Loucy (cell line): ENCODE measurements at regions not wholly inside any gene's neighbourhood (a gene's known extent, or its start where the extent isn't known, plus 50 kb on each side); places are given as distances from the start of the nearest gene placed in this dataset.

Experiments
- H2AFZ ChIP-seq: fragments of 200-600 bp; sonication (generic); 2 replicates; pipeline ENCODE4 v1.6.0; 2016; ENCODE audit warnings: antibody characterized with exemption, mild to moderate bottlenecking, low read length, moderate library complexity
- H3F3A ChIP-seq: fragments of 200-600 bp; 2 replicates; pipeline ENCODE4 v1.6.0; 2016; ENCODE audit warnings: antibody characterized with exemption, low read depth, mild to moderate bottlenecking
- H3K27me3 ChIP-seq: fragments of 200-600 bp; sonication (generic); 2 replicates; pipeline ENCODE4 v1.6.1; 2014; ENCODE audit warnings: low read length, mild to moderate bottlenecking; ENCODE audit not compliant: insufficient read depth, poor library complexity, severe bottlenecking
- H3K36me3 ChIP-seq: fragments of 200-600 bp; sonication (generic); 2 replicates; pipeline ENCODE4 v1.6.1; 2016; ENCODE audit warnings: low read length; ENCODE audit not compliant: insufficient read depth
- H3K4me1 ChIP-seq: fragments of 200-600 bp; sonication (generic); 2 replicates; pipeline ENCODE4 v1.5.1; 2014; ENCODE audit warnings: low read length, mild to moderate bottlenecking; ENCODE audit not compliant: insufficient read depth, poor library complexity, severe bottlenecking
- H3K4me2 ChIP-seq: fragments of 200-600 bp; sonication (generic); 2 replicates; pipeline ENCODE4 v1.6.0; 2014; ENCODE audit warnings: antibody characterized with exemption, low read length, low read depth, mild to moderate bottlenecking; ENCODE audit not compliant: poor library complexity, severe bottlenecking
- H3K4me3 ChIP-seq: fragments of 200-600 bp; sonication (generic); 2 replicates; pipeline ENCODE4 v1.5.1; 2014; ENCODE audit warnings: low read length, mild to moderate bottlenecking, mixed read lengths; ENCODE audit not compliant: poor library complexity, severe bottlenecking
- H3K79me2 ChIP-seq: fragments of 200-600 bp; sonication (generic); 2 replicates; pipeline ENCODE4 v1.6.1; 2014; ENCODE audit warnings: low read length; ENCODE audit not compliant: insufficient read depth
- H3K9ac ChIP-seq: fragments of 200-600 bp; sonication (generic); 2 replicates; pipeline ENCODE4 v1.6.0; 2014; ENCODE audit warnings: mild to moderate bottlenecking, low read depth, low read length, moderate library complexity; ENCODE audit not compliant: poor library complexity, severe bottlenecking
- H3K9me2 ChIP-seq: fragments of 200-600 bp; sonication (generic); replicated peaks from 2 replicates; pipeline ENCODE4 v1.6.1; 2016; ENCODE audit warnings: low read depth, low read length, mixed read lengths
- H3K9me3 ChIP-seq: fragments of 200-600 bp; sonication (generic); 2 replicates; pipeline ENCODE4 v1.6.1; 2014; ENCODE audit warnings: mild to moderate bottlenecking, antibody characterized with exemption, low read length, low read depth; ENCODE audit not compliant: insufficient read depth
- H4K20me1 ChIP-seq: fragments of 200-600 bp; sonication (generic); 2 replicates; pipeline ENCODE4 v1.6.0; 2014; ENCODE audit warnings: antibody characterized with exemption, low read length, mild to moderate bottlenecking; ENCODE audit not compliant: insufficient read depth, poor library complexity, severe bottlenecking
- EZH2phosphoT487 ChIP-seq: fragments of 200-600 bp; IDR thresholded peaks from 2 replicates; pipeline ENCODE4 v1.6.1; 2018; ENCODE audit warnings: antibody characterized with exemption, mild to moderate bottlenecking, moderate library complexity, borderline replicate concordance
- TF ChIP-seq, protein P1 (sequence below): fragments of 200-600 bp; sonication (generic); conservative IDR thresholded peaks from 2 replicates; pipeline ENCODE4 v1.5.1; 2014; ENCODE audit warnings: mild to moderate bottlenecking, antibody characterized with exemption, low read length

DNA sequence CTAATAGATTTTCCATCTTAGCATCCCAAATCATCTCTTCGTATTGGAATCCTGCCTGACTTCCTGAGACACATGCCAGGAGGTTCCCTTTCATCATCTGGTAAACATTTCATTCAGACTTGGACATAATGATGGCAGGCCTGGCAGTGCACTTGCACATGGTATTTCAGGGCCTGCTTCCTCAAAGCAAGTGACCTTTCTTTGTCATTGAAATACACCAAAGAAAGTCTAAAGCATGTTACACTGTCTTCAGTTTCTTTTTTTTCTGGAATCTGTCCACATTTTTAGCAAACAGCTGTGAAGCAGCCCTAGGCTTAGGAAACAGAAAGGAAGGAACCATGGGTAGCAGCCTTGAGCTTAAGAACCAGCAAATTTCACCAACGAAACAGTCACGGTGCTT lies 205.9 kb upstream of the VCX start:
- no peak overlapping the region for H3K4me2 ChIP-seq
- H3K9me3 ChIP-seq: no peaks in the 10 kb centered on the region
- H3K79me2 ChIP-seq: no peaks in the 10 kb centered on the region
- no peak overlapping the region for H2AFZ ChIP-seq
- H3K4me3 ChIP-seq: no peak overlapping the region
- no peaks in the 10 kb centered on the region for H3K4me1 ChIP-seq
- no peak for TF ChIP-seq EZH2phosphoT487
- TF ChIP-seq, protein P1, sequence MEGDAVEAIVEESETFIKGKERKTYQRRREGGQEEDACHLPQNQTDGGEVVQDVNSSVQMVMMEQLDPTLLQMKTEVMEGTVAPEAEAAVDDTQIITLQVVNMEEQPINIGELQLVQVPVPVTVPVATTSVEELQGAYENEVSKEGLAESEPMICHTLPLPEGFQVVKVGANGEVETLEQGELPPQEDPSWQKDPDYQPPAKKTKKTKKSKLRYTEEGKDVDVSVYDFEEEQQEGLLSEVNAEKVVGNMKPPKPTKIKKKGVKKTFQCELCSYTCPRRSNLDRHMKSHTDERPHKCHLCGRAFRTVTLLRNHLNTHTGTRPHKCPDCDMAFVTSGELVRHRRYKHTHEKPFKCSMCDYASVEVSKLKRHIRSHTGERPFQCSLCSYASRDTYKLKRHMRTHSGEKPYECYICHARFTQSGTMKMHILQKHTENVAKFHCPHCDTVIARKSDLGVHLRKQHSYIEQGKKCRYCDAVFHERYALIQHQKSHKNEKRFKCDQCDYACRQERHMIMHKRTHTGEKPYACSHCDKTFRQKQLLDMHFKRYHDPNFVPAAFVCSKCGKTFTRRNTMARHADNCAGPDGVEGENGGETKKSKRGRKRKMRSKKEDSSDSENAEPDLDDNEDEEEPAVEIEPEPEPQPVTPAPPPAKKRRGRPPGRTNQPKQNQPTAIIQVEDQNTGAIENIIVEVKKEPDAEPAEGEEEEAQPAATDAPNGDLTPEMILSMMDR: no peak
- H3F3A ChIP-seq: no peaks in the 10 kb centered on the region
- H3K36me3 ChIP-seq: no peaks in the 10 kb centered on the region
- no peaks in the 10 kb centered on the region for H3K9me2 ChIP-seq
- no peaks in the 10 kb centered on the region for H4K20me1 ChIP-seq
- H3K9ac ChIP-seq: no peak overlapping the region
- H3K27me3 ChIP-seq: no peaks in the 10 kb centered on the region

DNA sequence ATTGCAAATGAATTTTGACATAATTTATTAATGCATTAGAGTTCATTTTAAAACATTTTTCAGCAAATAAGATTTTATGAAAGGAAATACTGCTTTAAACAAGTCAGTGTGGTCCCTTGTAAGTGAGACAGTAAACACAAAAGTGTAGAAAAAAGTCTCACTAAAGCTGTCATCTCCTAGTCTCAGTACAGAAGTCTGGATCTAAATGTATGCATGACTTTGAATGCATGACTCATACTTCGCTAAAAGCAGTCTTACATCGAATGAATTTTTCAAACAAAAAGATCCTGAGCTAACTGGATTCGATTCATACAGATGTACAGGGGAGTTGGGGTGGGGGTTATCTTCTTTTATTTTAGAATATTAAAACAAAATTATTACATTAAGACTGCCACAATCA lies 207.4 kb upstream of the VCX start:
- no peaks in the 10 kb centered on the region for H3K79me2 ChIP-seq
- no peaks in the 10 kb centered on the region for H3K36me3 ChIP-seq
- no peak overlapping the region for H3K4me3 ChIP-seq
- no peaks in the 10 kb centered on the region for H3K27me3 ChIP-seq
- no peak overlapping the region for H3K9ac ChIP-seq
- H2AFZ ChIP-seq: no peak overlapping the region
- TF ChIP-seq, protein P1: no peak
- TF ChIP-seq EZH2phosphoT487: no peak
- H3K4me2 ChIP-seq: no peak overlapping the region
- no peaks in the 10 kb centered on the region for H3K9me2 ChIP-seq
- H4K20me1 ChIP-seq: no peaks in the 10 kb centered on the region
- no peaks in the 10 kb centered on the region for H3K9me3 ChIP-seq
- H3K4me1 ChIP-seq: no peaks in the 10 kb centered on the region
- H3F3A ChIP-seq: no peaks in the 10 kb centered on the region

DNA sequence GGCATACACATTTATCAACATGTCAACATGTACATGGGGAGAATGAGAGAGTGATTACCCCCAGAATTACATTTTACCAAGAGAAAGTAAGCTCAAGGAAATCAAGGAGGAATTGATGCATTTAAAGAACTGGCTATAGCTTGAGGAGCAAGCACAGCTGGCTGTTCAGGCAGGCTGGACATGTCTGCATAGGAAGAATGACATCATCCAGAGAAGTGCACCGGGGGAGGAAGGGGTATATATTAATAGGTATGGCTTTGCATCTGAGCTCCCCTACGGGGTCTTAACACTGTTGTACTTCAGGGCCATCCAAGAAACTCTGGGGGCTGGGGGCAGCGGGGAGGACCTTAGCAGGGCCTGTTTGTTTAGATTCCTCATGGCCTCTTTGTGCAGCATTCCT lies 222.4 kb upstream of the VCX start:
- Histone ChIP-seq H4K20me1 (no peaks in the 10 kb centered on the region), H3K79me2 (no peaks in the 10 kb centered on the region), H3K9me2 (no peaks in the 10 kb centered on the region), H3F3A (no peaks in the 10 kb centered on the region), H3K4me3 (no peak overlapping the region), H3K27me3 (no peaks in the 10 kb centered on the region), H3K9me3 (no peaks in the 10 kb centered on the region), H3K4me1 (no peaks in the 10 kb centered on the region), H3K36me3 (no peaks in the 10 kb centered on the region), H3K9ac (no peak overlapping the region), H3K4me2 (no peak overlapping the region), H2AFZ (no peak overlapping the region)
- TF ChIP-seq, protein P1: no peak
